Heart right ventricle (tissue), 16 donors: ENCODE measurements at regions not wholly inside any gene's neighbourhood (a gene's known extent, or its start where the extent isn't known, plus 50 kb on each side); places are given as distances from the start of the nearest gene placed in this dataset.

Experiments used
- ATAC-seq, 8 donors: fragments of 200-7000 bp; cut with Tn5 transposase; one replicate each; pipeline ENCODE4 v1.9.1; 2020; ENCODE audit warnings: mild to moderate bottlenecking in 8 of 8, moderate library complexity in 8 of 8, moderate number of reproducible peaks in 1 of 8
- DNase-seq, 2 donors: peaks; one replicate each; pipeline ENCODE4 v3.0.0-alpha.2; 2020
- H3K27ac ChIP-seq, 10 donors: fragments of 200-600 bp; sonication (generic) in 2 of 10; one replicate each; pipeline versions ENCODE4 v1.5.0 to v1.8.0; 2020 to 2022; ENCODE audit warnings: mild to moderate bottlenecking in 3 of 10
- H3K27me3 ChIP-seq, 7 donors: fragments of 200-600 bp; one replicate each; pipeline ENCODE4 v1.8.0; 2021 to 2022; ENCODE audit warnings: mild to moderate bottlenecking in 2 of 7
- H3K36me3 ChIP-seq, 9 donors: fragments of 200-600 bp; sonication (generic) in 1 of 9; one replicate each; pipeline versions ENCODE4 v1.5.0 to v1.8.0; 2020 to 2022; ENCODE audit warnings: mild to moderate bottlenecking in 2 of 9
- H3K4me1 ChIP-seq, 9 donors: fragments of 200-600 bp; sonication (generic) in 1 of 9; one replicate each; pipeline versions ENCODE4 v1.5.0 to v1.8.0; 2020 to 2022; ENCODE audit warnings: mild to moderate bottlenecking in 4 of 9
- H3K4me3 ChIP-seq, 10 donors: fragments of 200-600 bp; sonication (generic) in 2 of 10; one replicate each; pipeline versions ENCODE4 v1.5.0 to v1.8.0; 2020 to 2022; ENCODE audit warnings: mild to moderate bottlenecking in 7 of 10, moderate library complexity in 2 of 10
- H3K9me3 ChIP-seq, 11 donors: fragments of 200-600 bp in 10 of 11; sonication (generic) in 2 of 11; one replicate each; pipeline versions ENCODE4 v1.5.0 to v1.8.0; 2013 to 2022; ENCODE audit warnings: mild to moderate bottlenecking in 2 of 11, control low read depth in 1 of 11, moderate library complexity in 1 of 11
- WGBS, 2 donors: extraction: QIAGEN DNeasy Blood & Tissue Kit; methylation state at CpG; one replicate each; pipeline ENCODE4 v1.1.7; 2013; ENCODE audit warnings: inconsistent platforms in 1 of 2; 5-methylcytosine and 5-hydroxymethylcytosine counted together
- intact Hi-C, 10 donors: fragments of 100-400 bp; cut with DNase I; formaldehyde crosslinking; loops; one replicate each; pipeline versions ENCODE4 v1.11.1 to v1.14.2; 2022
- TF ChIP-seq, protein P1 (sequence below), 9 donors: fragments of 200-600 bp; sonication (generic) in 2 of 9; IDR thresholded peaks; one replicate each; pipeline versions ENCODE4 v1.5.0 to v1.8.0; 2021 to 2022; ENCODE audit warnings: antibody characterized with exemption in 9 of 9, mild to moderate bottlenecking in 5 of 9, moderate library complexity in 1 of 9
- donor health status: Arrhythmogenic right ventricular cardiomyopathy.
- donor health status: ischemic (EF 13 %, LVEDD 7.1; RV severe dilation, severe dysfunction).
- donor health status: healthy with polysubstance abuse.
- donor health status: DM: no; HTN: yes; CAD: no.
- donor health status: DM: no; HTN: no; CAD: no.
- donor health status: ischemic (EF 25% LVEDD 6.9; RV normal size, moderate dysfunction).
- donor health status: ischemic (EF 25% LVEDD 5.7; RV mildly dilated, moderate dysfunction).
- donor health status: healthy.
- donor health status: DM: yes; HTN: yes; CAD: no.
- donor health status: Ischemic cardiomyopathy.
- donor health status: ischemic (EF 35%, LVEDD 5.7; RV mildly dilated, moderate dysfunction).
- donor health status: nonischemic (EF 11% LVEDD 7.7; RV severe dilation, severe dysfunction).
- donor health status: DM: yes; HTN: yes; CAD: no.
- donor health status: PGD.
- donor health status: ischemic (EF 29% LVEDD 5.4; RV normal size, mild dysfunction).
- donor health status: nonischemic (EF 23%, LVEDD 6.1; RV moderate dilation, normal function).

- intact Hi-C loops: no loop called here
- no peak for ATAC-seq
- WGBS, 2 donors: 62 to 71% methylated on average over 4 of the region's 4 CpGs
- DNase-seq: no peak
- Histone ChIP-seq H3K36me3 (no peaks in the 10 kb centered on the region), H3K4me3 (no peak overlapping the region), H3K4me1 (no peaks in the 10 kb centered on the region), H3K27me3 (peaks cover 0 to 3% (median 0%) of the 10 kb centered on the region in 7 donors), H3K9me3 (no peaks in the 10 kb centered on the region), H3K27ac (no peak overlapping the region)
- TF ChIP-seq, protein P1, sequence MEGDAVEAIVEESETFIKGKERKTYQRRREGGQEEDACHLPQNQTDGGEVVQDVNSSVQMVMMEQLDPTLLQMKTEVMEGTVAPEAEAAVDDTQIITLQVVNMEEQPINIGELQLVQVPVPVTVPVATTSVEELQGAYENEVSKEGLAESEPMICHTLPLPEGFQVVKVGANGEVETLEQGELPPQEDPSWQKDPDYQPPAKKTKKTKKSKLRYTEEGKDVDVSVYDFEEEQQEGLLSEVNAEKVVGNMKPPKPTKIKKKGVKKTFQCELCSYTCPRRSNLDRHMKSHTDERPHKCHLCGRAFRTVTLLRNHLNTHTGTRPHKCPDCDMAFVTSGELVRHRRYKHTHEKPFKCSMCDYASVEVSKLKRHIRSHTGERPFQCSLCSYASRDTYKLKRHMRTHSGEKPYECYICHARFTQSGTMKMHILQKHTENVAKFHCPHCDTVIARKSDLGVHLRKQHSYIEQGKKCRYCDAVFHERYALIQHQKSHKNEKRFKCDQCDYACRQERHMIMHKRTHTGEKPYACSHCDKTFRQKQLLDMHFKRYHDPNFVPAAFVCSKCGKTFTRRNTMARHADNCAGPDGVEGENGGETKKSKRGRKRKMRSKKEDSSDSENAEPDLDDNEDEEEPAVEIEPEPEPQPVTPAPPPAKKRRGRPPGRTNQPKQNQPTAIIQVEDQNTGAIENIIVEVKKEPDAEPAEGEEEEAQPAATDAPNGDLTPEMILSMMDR (IDR thresholded peaks at IDR 0.05): no peak
Measured at GRCh38 chr5:167794121-167794520, 497.3 kb upstream of the WWC1 start.

DNA sequence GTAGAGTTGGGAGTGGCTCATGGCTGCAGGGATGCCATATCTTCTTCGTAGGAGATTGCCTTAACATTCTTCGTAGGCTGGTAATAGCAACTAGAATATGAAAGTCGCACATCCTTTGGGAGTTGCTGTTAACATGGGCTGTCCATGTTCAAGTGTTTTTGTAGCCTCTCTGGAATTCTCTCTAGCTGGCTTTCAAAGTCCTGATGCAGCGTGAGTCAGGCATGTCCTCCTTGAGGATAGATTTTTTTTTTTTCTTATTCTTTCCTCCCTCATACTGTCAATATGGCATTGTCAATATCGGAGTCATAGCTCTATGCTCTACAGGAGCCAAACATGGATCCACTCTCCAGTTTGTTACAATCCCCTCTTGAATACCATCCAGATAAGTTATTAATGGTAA lies 494.8 kb upstream of the WWC1 start:
- TF ChIP-seq, protein P1 (IDR thresholded peaks at IDR 0.05): no peak
- peaks cover 0 to 3% (median 0%) of the 10 kb centered on the region in 7 donors for H3K27me3 ChIP-seq

GRCh38 chr5:167797933-167798332 lies 493.5 kb upstream of the WWC1 start:
- Histone ChIP-seq H3K27me3 (peaks cover 0 to 9% (median 0%) of the 10 kb centered on the region in 7 donors), H3K36me3 (no peaks in the 10 kb centered on the region), H3K9me3 (no peaks in the 10 kb centered on the region), H3K4me3 (no peak overlapping the region), H3K27ac (peak overlapping the region in 1 of 10 donors; percentile 19), H3K4me1 (no peaks in the 10 kb centered on the region)
- TF ChIP-seq, protein P1 (IDR thresholded peaks at IDR 0.05): no peak
- WGBS, 2 donors: 73 to 77% methylated on average over 3 of the region's 3 CpGs
- ATAC-seq (no peak), DNase-seq (no peak)
- intact Hi-C loops: no loop called here

More for the DNA sequence above, 494.8 kb upstream of the WWC1 start:
- WGBS, 2 donors: 86 to 91% methylated on average over 5 of the region's 5 CpGs
- H3K36me3 ChIP-seq: no peaks in the 10 kb centered on the region
- H3K4me3 ChIP-seq: no peak overlapping the region
- ATAC-seq (no peak), DNase-seq (no peak)
- H3K4me1 ChIP-seq: no peaks in the 10 kb centered on the region
- no peak overlapping the region for H3K27ac ChIP-seq
- no peaks in the 10 kb centered on the region for H3K9me3 ChIP-seq
- intact Hi-C loops: no loop called here

DNA sequence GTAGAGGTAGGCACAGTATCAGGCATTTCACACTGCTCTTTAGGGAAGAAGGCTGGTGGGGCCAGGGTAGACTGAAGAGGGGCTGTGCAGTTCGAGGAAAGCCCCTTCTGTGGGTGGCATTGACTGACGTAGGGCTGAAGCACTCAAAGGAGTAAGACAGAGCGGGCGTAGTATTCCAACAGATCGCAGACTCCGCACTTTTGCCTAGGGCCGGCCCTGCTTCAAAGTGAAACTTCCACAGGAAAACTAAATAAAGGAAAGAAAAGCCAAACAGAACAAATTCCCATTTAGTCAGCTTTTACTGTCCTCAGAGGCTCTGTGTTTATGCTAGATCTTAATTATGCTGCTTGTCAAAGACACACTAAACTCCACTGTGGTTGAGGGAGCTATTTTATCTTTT lies 493.0 kb upstream of the WWC1 start:
- no peaks in the 10 kb centered on the region for H3K9me3 ChIP-seq
- peak in 3 of 8 donors; percentile 14 to 46 (median 24) for ATAC-seq
- intact Hi-C loops: no loop called here
- no peak for DNase-seq
- peak overlapping the region in 1 of 10 donors; percentile 19 for H3K27ac ChIP-seq
- TF ChIP-seq, protein P1 (IDR thresholded peaks at IDR 0.05): no peak
- H3K27me3 ChIP-seq: peaks cover 0 to 10% (median 0%) of the 10 kb centered on the region in 7 donors
- no peaks in the 10 kb centered on the region for H3K36me3 ChIP-seq
- no peak overlapping the region for H3K4me3 ChIP-seq
- 84 to 89% methylated on average over 7 of the region's 7 CpGs for WGBS, 2 donors
- no peaks in the 10 kb centered on the region for H3K4me1 ChIP-seq
